SJCRH30 (cell line): ENCODE measurements at regions not wholly inside any gene's neighbourhood (a gene's known extent, or its start where the extent isn't known, plus 50 kb on each side); places are given as distances from the start of the nearest gene placed in this dataset.
A peak's percentile ranks its signal among the peaks of the same experiment; 100 is the strongest.

Experiments used
- DNase-seq, 2 experiments: peaks; one replicate each; pipeline ENCODE4 v3.0.0-alpha.2; 2015 to 2020
- H3K27ac ChIP-seq: fragments of 250-450 bp; sonication (Bioruptor Pico); 2 replicates; pipeline ENCODE4 v1.5.1; 2020; ENCODE audit warnings: mild to moderate bottlenecking, moderate library complexity
- H3K27me3 ChIP-seq: fragments of 250-450 bp; sonication (Bioruptor Pico); 2 replicates; pipeline ENCODE4 v1.5.1; 2020; ENCODE audit warnings: mild to moderate bottlenecking, moderate library complexity
- H3K36me3 ChIP-seq: fragments of 250-450 bp; sonication (Bioruptor Pico); 2 replicates; pipeline ENCODE4 v1.5.1; 2020; ENCODE audit warnings: mild to moderate bottlenecking, moderate library complexity
- H3K4me1 ChIP-seq: fragments of 250-450 bp; sonication (Bioruptor Pico); 2 replicates; pipeline ENCODE4 v1.5.1; 2020; ENCODE audit warnings: mild to moderate bottlenecking, moderate library complexity
- H3K4me3 ChIP-seq: fragments of 250-450 bp; sonication (Bioruptor Pico); 2 replicates; pipeline ENCODE4 v1.5.1; 2020; ENCODE audit warnings: mild to moderate bottlenecking, moderate library complexity
- H3K9me3 ChIP-seq: fragments of 250-450 bp; sonication (Bioruptor Pico); replicated peaks from 2 replicates; pipeline ENCODE4 v1.5.1; 2020; ENCODE audit warnings: mild to moderate bottlenecking, moderate library complexity

GRCh38 chr13:73244467-73244866 lies 185.7 kb downstream of the KLF5 start:
- no peak for DNase-seq
- H3K4me1 ChIP-seq: peaks cover 7% of the 10 kb centered on the region; the same call in 1 of the 2 replicates
- H3K9me3 ChIP-seq: 0 out of 2 replicates have a peak, but pooled peaks cover 3% of the 10 kb centered on the region
- H3K36me3 ChIP-seq: no peaks in the 10 kb centered on the region
- no peak overlapping the region for H3K27ac ChIP-seq
- no peaks in the 10 kb centered on the region for H3K27me3 ChIP-seq
- no peak overlapping the region for H3K4me3 ChIP-seq

GRCh38 chr13:73242515-73243015 lies 183.8 kb downstream of the KLF5 start:
- Histone ChIP-seq H3K27me3 (no peaks in the 10 kb centered on the region), H3K9me3 (0 out of 2 replicates have a peak, but pooled peaks cover 3% of the 10 kb centered on the region), H3K4me3 (no peak overlapping the region), H3K4me1 (no peaks in the 10 kb centered on the region), H3K36me3 (no peaks in the 10 kb centered on the region), H3K27ac (no peak overlapping the region)
- no peak for DNase-seq

- Histone ChIP-seq H3K36me3 (no peaks in the 10 kb centered on the region), H3K27ac (no peak overlapping the region), H3K4me1 (peaks cover 6% of the 10 kb centered on the region; the same call in 1 of the 2 replicates), H3K4me3 (no peak overlapping the region), H3K27me3 (no peaks in the 10 kb centered on the region), H3K9me3 (peaks cover 3% of the 10 kb centered on the region; the same call in 1 of the 2 replicates)
- DNase-seq: no peak
Observed at GRCh38 chr13:73240193-73240592, 181.4 kb downstream of the KLF5 start.

- Histone ChIP-seq H3K9me3 (no peaks in the 10 kb centered on the region; the same call in none of the 2 replicates), H3K27ac (peak overlapping the region; percentile 76), H3K4me3 (peak overlapping the region; percentile 32), H3K36me3 (no peaks in the 10 kb centered on the region), H3K27me3 (no peaks in the 10 kb centered on the region), H3K4me1 (peaks cover 12% of the 10 kb centered on the region; the same call in 1 of the 2 replicates)
- peak; percentile 66 to 75 for DNase-seq
Observed at GRCh38 chr13:73235385-73235784, 176.6 kb downstream of the KLF5 start.

GRCh38 chr13:73231471-73231870 lies 172.7 kb downstream of the KLF5 start:
- Histone ChIP-seq H3K27ac (no peak overlapping the region), H3K27me3 (no peaks in the 10 kb centered on the region), H3K4me3 (no peak overlapping the region), H3K9me3 (no peaks in the 10 kb centered on the region; the same call in none of the 2 replicates), H3K4me1 (peaks cover 12% of the 10 kb centered on the region; the same call in 1 of the 2 replicates), H3K36me3 (no peaks in the 10 kb centered on the region)
- no peak for DNase-seq

- no peak overlapping the region for H3K4me3 ChIP-seq
- no peaks in the 10 kb centered on the region for H3K36me3 ChIP-seq
- no peaks in the 10 kb centered on the region; the same call in 1 of the 2 replicates for H3K9me3 ChIP-seq
- H3K27me3 ChIP-seq: no peaks in the 10 kb centered on the region
- DNase-seq: no peak
- peaks cover 8% of the 10 kb centered on the region; the same call in 1 of the 2 replicates for H3K4me1 ChIP-seq
- no peak overlapping the region for H3K27ac ChIP-seq
Observed at GRCh38 chr13:73230716-73231115, 171.9 kb downstream of the KLF5 start.

GRCh38 chr13:73228546-73228945 lies 169.7 kb downstream of the KLF5 start:
- Histone ChIP-seq H3K27me3 (no peaks in the 10 kb centered on the region), H3K36me3 (no peaks in the 10 kb centered on the region), H3K27ac (no peak overlapping the region), H3K4me3 (no peak overlapping the region), H3K4me1 (no peaks in the 10 kb centered on the region), H3K9me3 (no peaks in the 10 kb centered on the region; the same call in 1 of the 2 replicates)
- DNase-seq: no peak

- no peak for DNase-seq
- Histone ChIP-seq H3K36me3 (no peaks in the 10 kb centered on the region), H3K9me3 (no peaks in the 10 kb centered on the region), H3K27me3 (no peaks in the 10 kb centered on the region), H3K4me3 (no peak overlapping the region), H3K27ac (no peak overlapping the region), H3K4me1 (no peaks in the 10 kb centered on the region)
Observed at GRCh38 chr13:73225990-73226389, 167.2 kb downstream of the KLF5 start.

GRCh38 chr13:73224703-73225102 lies 165.9 kb downstream of the KLF5 start:
- no peaks in the 10 kb centered on the region for H3K4me1 ChIP-seq
- H3K9me3 ChIP-seq: no peaks in the 10 kb centered on the region
- H3K4me3 ChIP-seq: no peak overlapping the region
- DNase-seq: no peak
- H3K27ac ChIP-seq: no peak overlapping the region
- H3K36me3 ChIP-seq: no peaks in the 10 kb centered on the region
- no peaks in the 10 kb centered on the region for H3K27me3 ChIP-seq

GRCh38 chr13:73223372-73223781 lies 164.6 kb downstream of the KLF5 start:
- Histone ChIP-seq H3K4me1 (no peaks in the 10 kb centered on the region), H3K27ac (no peak overlapping the region), H3K27me3 (no peaks in the 10 kb centered on the region), H3K36me3 (no peaks in the 10 kb centered on the region), H3K9me3 (no peaks in the 10 kb centered on the region), H3K4me3 (no peak overlapping the region)
- peak in 1 of 2 experiments; percentile 5 for DNase-seq

GRCh38 chr13:73222627-73223305 lies 164.0 kb downstream of the KLF5 start:
- H3K36me3 ChIP-seq: no peaks in the 10 kb centered on the region
- DNase-seq: no peak
- no peak overlapping the region for H3K4me3 ChIP-seq
- H3K4me1 ChIP-seq: no peaks in the 10 kb centered on the region
- no peaks in the 10 kb centered on the region for H3K27me3 ChIP-seq
- no peak overlapping the region for H3K27ac ChIP-seq
- no peaks in the 10 kb centered on the region for H3K9me3 ChIP-seq

GRCh38 chr13:73220966-73221720 lies 162.3 kb downstream of the KLF5 start:
- Histone ChIP-seq H3K4me1 (no peaks in the 10 kb centered on the region), H3K9me3 (no peaks in the 10 kb centered on the region), H3K4me3 (no peak overlapping the region), H3K27ac (no peak overlapping the region), H3K27me3 (no peaks in the 10 kb centered on the region), H3K36me3 (no peaks in the 10 kb centered on the region)
- no peak for DNase-seq

GRCh38 chr13:73218181-73218580 lies 159.4 kb downstream of the KLF5 start:
- no peak for DNase-seq
- no peaks in the 10 kb centered on the region for H3K9me3 ChIP-seq

GRCh38 chr13:73216381-73216831 lies 157.6 kb downstream of the KLF5 start:
- Histone ChIP-seq H3K36me3 (no peaks in the 10 kb centered on the region), H3K4me1 (no peaks in the 10 kb centered on the region), H3K27ac (no peak overlapping the region), H3K27me3 (no peaks in the 10 kb centered on the region; the same call in 1 of the 2 replicates), H3K4me3 (no peak overlapping the region), H3K9me3 (no peaks in the 10 kb centered on the region)
- DNase-seq: no peak

More at GRCh38 chr13:73218181-73218580, 159.4 kb downstream of the KLF5 start:
- no peaks in the 10 kb centered on the region for H3K36me3 ChIP-seq
- H3K27me3 ChIP-seq: no peaks in the 10 kb centered on the region
- no peak overlapping the region for H3K4me3 ChIP-seq
- H3K4me1 ChIP-seq: no peaks in the 10 kb centered on the region
- no peak overlapping the region for H3K27ac ChIP-seq

GRCh38 chr13:73215823-73216222 lies 157.0 kb downstream of the KLF5 start:
- no peak overlapping the region for H3K27ac ChIP-seq
- no peaks in the 10 kb centered on the region for H3K9me3 ChIP-seq
- H3K27me3 ChIP-seq: no peaks in the 10 kb centered on the region; the same call in 1 of the 2 replicates
- no peaks in the 10 kb centered on the region for H3K36me3 ChIP-seq
- H3K4me3 ChIP-seq: no peak overlapping the region
- no peaks in the 10 kb centered on the region for H3K4me1 ChIP-seq
- no peak for DNase-seq
